ENCODE measurements at regions not wholly inside any gene's neighbourhood (a gene's known extent, or its start where the extent isn't known, plus 50 kb on each side); places are given as distances from the start of the nearest gene placed in this dataset.

- H3K27me3 ChIP-seq (ENCODE audit: control insufficient read depth in 4 of 4, insufficient read depth in 4 of 4, low read length in 3 of 4) = no peaks in the 10 kb centered on the region
- TF ChIP-seq RAD21 (IDR thresholded peaks at IDR 0.05) = no peak
- no peak for TF ChIP-seq NR2F2 (IDR thresholded peaks at IDR 0.05)
- no peak for TF ChIP-seq FOXA1 (IDR thresholded peaks at IDR 0.05)
- TF ChIP-seq FOXA2 (IDR thresholded peaks at IDR 0.05) = no peak
- TF ChIP-seq JUND (IDR thresholded peaks at IDR 0.05) = no peak
- no peak for TF ChIP-seq HNF4A (conservative IDR thresholded peaks at IDR 0.05)
- TF ChIP-seq HNF4G (IDR thresholded peaks at IDR 0.05) = no peak
- TF ChIP-seq TAF1 (conservative IDR thresholded peaks at IDR 0.05) = no peak
- no peak for TF ChIP-seq YY1 (IDR thresholded peaks at IDR 0.05)
- TF ChIP-seq RXRA (IDR thresholded peaks at IDR 0.05) = no peak
- TF ChIP-seq MAX (IDR thresholded peaks at IDR 0.05) = no peak
- TF ChIP-seq SP1 (IDR thresholded peaks at IDR 0.05) = no peak
- no peak for TF ChIP-seq ZBTB33 (IDR thresholded peaks at IDR 0.05)
- TF ChIP-seq ATF3 (IDR thresholded peaks at IDR 0.05) = no peak
- no peak for TF ChIP-seq REST (IDR thresholded peaks at IDR 0.05)
- no peak for TF ChIP-seq GABPA (IDR thresholded peaks at IDR 0.05 in 1 of 2, conservative IDR thresholded peaks at IDR 0.05 in 1 of 2)
- no peak for TF ChIP-seq EGR1 (IDR thresholded peaks at IDR 0.05; ENCODE audit: low read depth in 2 of 2)
- DNase-seq (ENCODE audit: low spot score) = no peak
- WGBS = 50% methylated on average over 8 of the region's 8 CpGs
- no peaks in the 10 kb centered on the region for H3K4me1 ChIP-seq (ENCODE audit: control insufficient read depth in 4 of 4, insufficient read depth in 4 of 4, low read length in 3 of 4)
- H3K36me3 ChIP-seq (ENCODE audit: control insufficient read depth in 4 of 4, insufficient read depth in 3 of 4, low read depth in 1 of 4, low read length in 3 of 4) = no peaks in the 10 kb centered on the region
- H3K27ac ChIP-seq (ENCODE audit: low read depth in 1 of 2, low read length in 2 of 2) = no peak overlapping the region
- H3K9me3 ChIP-seq (ENCODE audit: control insufficient read depth in 4 of 4, low read length in 3 of 4) = no peaks in the 10 kb centered on the region
- no peak overlapping the region for H3K9ac ChIP-seq (ENCODE audit: low read depth in 1 of 2, low read length in 2 of 2)
- H3K4me3 ChIP-seq (ENCODE audit: low read depth in 1 of 3, low read length in 3 of 3) = no peak overlapping the region
These were observed 156.3 kb downstream of the KBTBD8 start for GRCh38 chr3:67154429-67154828.

- Histone ChIP-seq H3K4me3 (ENCODE audit: low read depth in 1 of 3, low read length in 3 of 3) (no peak overlapping the region), H3K9me3 (ENCODE audit: control insufficient read depth in 4 of 4, low read length in 3 of 4) (no peaks in the 10 kb centered on the region), H3K9ac (ENCODE audit: low read depth in 1 of 2, low read length in 2 of 2) (no peak overlapping the region), H3K27ac (ENCODE audit: low read depth in 1 of 2, low read length in 2 of 2) (no peak overlapping the region), H3K4me1 (ENCODE audit: control insufficient read depth in 4 of 4, insufficient read depth in 4 of 4, low read length in 3 of 4) (no peaks in the 10 kb centered on the region), H3K36me3 (ENCODE audit: control insufficient read depth in 4 of 4, insufficient read depth in 3 of 4, low read depth in 1 of 4, low read length in 3 of 4) (no peaks in the 10 kb centered on the region), H3K27me3 (ENCODE audit: control insufficient read depth in 4 of 4, insufficient read depth in 4 of 4, low read length in 3 of 4) (no peaks in the 10 kb centered on the region)
- WGBS = 67% methylated on average over 3 of the region's 3 CpGs
- no peak for TF ChIP-seq CTCF (IDR thresholded peaks at IDR 0.05; ENCODE audit: low read depth, low read length, missing input control)
- no peak for TF ChIP-seq HNF4A (conservative IDR thresholded peaks at IDR 0.05)
- TF ChIP-seq RAD21 (IDR thresholded peaks at IDR 0.05) = no peak
- DNase-seq (ENCODE audit: low spot score) = no peak
These were observed 169.4 kb downstream of the KBTBD8 start for GRCh38 chr3:67167481-67167880.
